T-cell (primary cell): ENCODE measurements at regions not wholly inside any gene's neighbourhood (a gene's known extent, or its start where the extent isn't known, plus 50 kb on each side); places are given as distances from the start of the nearest gene placed in this dataset.

Experiments used
- ATAC-seq, 4 experiments: fragments of 200-7000 bp in 3 of 4; fragments of 150-1000 bp in 1 of 4; cut with Tn5 transposase; replicated peaks in 1 of 4; 1 replicate in 3 of 4; 2 replicates in 1 of 4; pipeline ENCODE4 v1.10.0; 2021; ENCODE audit warnings: moderate library complexity in 3 of 4, mild to moderate bottlenecking in 2 of 4, moderate number of reproducible peaks in 1 of 4
- CTCF ChIA-PET, 2 donors: fragments of 300-600 bp; sonication (Branson Sonifier 250); formaldehyde crosslinking; loops; one replicate each; lab custom pipeline; 2022; ENCODE audit warnings: antibody characterized with exemption in 2 of 2; lab: Charles Lee
- POLR2A ChIA-PET, 2 donors: fragments of 300-600 bp; sonication (Branson Sonifier 250); formaldehyde crosslinking; loops; one replicate each; lab custom pipeline; 2022; ENCODE audit warnings: antibody characterized with exemption in 2 of 2; lab: Charles Lee
- DNase-seq, 35 experiments: peaks; one replicate each; pipeline versions ENCODE4 v3.0.0 to v3.0.0-alpha.2; 2013 to 2023
- H3K27ac ChIP-seq: one replicate; pipeline ENCODE4 v1.5.1; 2013; ENCODE audit warnings: low read length
- H3K27me3 ChIP-seq, 2 experiments: replicated peaks in 1 of 2; 1 replicate in 1 of 2; 2 replicates in 1 of 2; pipeline versions ENCODE4 v1.6.1 to v1.7.0; 2013; ENCODE audit warnings: low read length in 1 of 2, mixed read lengths in 1 of 2; ENCODE audit not compliant: control insufficient read depth in 2 of 2, insufficient read depth in 2 of 2; ENCODE audit errors: extremely low read depth in 1 of 2
- H3K36me3 ChIP-seq, 2 donors: 1 replicate in 1 of 2; 2 replicates in 1 of 2; pipeline versions ENCODE4 v1.6.1 to v1.7.0; 2013; ENCODE audit warnings: low read length in 1 of 2; ENCODE audit not compliant: control insufficient read depth in 2 of 2, insufficient read depth in 1 of 2; ENCODE audit errors: extremely low read depth in 1 of 2
- H3K4me1 ChIP-seq, 2 experiments: 1 replicate in 1 of 2; 2 replicates in 1 of 2; pipeline versions ENCODE4 v1.6.1 to v1.7.0; 2013; ENCODE audit warnings: low read length in 2 of 2, mixed read lengths in 1 of 2; ENCODE audit not compliant: insufficient read depth in 2 of 2, control insufficient read depth in 1 of 2; ENCODE audit errors: extremely low read depth in 1 of 2
- H3K4me3 ChIP-seq, 2 donors: 1 replicate in 1 of 2; 2 replicates in 1 of 2; pipeline versions ENCODE4 v1.5.1 to v1.7.0; 2013; ENCODE audit warnings: mild to moderate bottlenecking in 2 of 2, low read length in 1 of 2, moderate library complexity in 1 of 2; ENCODE audit not compliant: control insufficient read depth in 1 of 2; ENCODE audit errors: extremely low read depth in 1 of 2
- H3K9me3 ChIP-seq: 2 replicates; pipeline ENCODE4 v1.7.0; 2013
- H3K27ac Mint-ChIP-seq, 2 donors: one replicate each; pipeline ENCODE4 v1.8.0; 2020 to 2021; ENCODE audit warnings: mild to moderate bottlenecking in 2 of 2, mixed read lengths in 2 of 2
- H3K27me3 Mint-ChIP-seq, 2 donors: one replicate each; pipeline ENCODE4 v1.8.0; 2021 to 2022; ENCODE audit warnings: mixed read lengths in 2 of 2
- H3K36me3 Mint-ChIP-seq: one replicate; pipeline ENCODE4 v1.8.0; 2021; ENCODE audit warnings: mixed read lengths
- H3K4me1 Mint-ChIP-seq, 3 donors: one replicate each; pipeline ENCODE4 v1.8.0; 2020 to 2022; ENCODE audit warnings: mixed read lengths in 3 of 3, mild to moderate bottlenecking in 1 of 3
- H3K4me3 Mint-ChIP-seq, 3 donors: one replicate each; pipeline ENCODE4 v1.8.0; 2020 to 2022; ENCODE audit warnings: mild to moderate bottlenecking in 3 of 3, mixed read lengths in 3 of 3, moderate library complexity in 3 of 3
- H3K9me3 Mint-ChIP-seq, 3 donors: one replicate each; pipeline ENCODE4 v1.8.0; 2020 to 2022; ENCODE audit warnings: mixed read lengths in 3 of 3
- WGBS: methylation state at CpG from one replicate; pipeline ENCODE4 v1.1.5; 2013; ENCODE audit warnings: missing lambda C conversion rate; ENCODE audit not compliant: insufficient coverage; 5-methylcytosine and 5-hydroxymethylcytosine counted together

DNA sequence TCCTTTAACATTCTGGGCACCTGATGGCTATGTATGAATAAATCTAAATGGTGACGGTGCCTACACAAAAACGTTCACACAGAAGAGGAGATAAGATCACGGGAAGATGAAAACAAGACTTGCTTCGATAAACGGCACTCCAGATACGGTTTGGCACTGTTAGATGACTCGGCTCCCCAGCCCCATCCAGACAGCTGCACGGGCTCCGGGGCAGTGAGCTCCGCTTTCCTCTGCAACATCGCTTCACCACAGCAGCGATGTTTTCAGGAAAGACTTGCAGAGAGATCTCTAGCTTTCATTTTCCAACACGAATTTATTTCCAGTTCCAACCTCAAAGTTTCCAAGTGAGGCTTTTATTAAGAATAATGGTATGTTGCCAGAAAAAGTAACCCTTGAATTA is 132.1 kb downstream of the KLF6 start:
- Mint-ChIP-seq H3K4me3 (peak overlapping the region; percentile 19 to 74 (median 45)), H3K9me3 (no peaks in the 10 kb centered on the region), H3K27ac (peak overlapping the region in 1 of 2 donors; percentile 40), H3K4me1 (peaks cover 17 to 27% (median 24%) of the 10 kb centered on the region in 3 donors), H3K36me3 (no peaks in the 10 kb centered on the region), H3K27me3 (peaks cover 4 to 12% of the 10 kb centered on the region in 2 donors)
- 3% methylated on average over 9 of the region's 13 CpGs for WGBS
- Histone ChIP-seq H3K4me3 (no peak overlapping the region), H3K27ac (no peak overlapping the region), H3K27me3 (peaks cover 0 to 15% of the 10 kb centered on the region in 2 experiments), H3K4me1 (peaks cover 9% of the 10 kb centered on the region in 2 experiments), H3K9me3 (no peaks in the 10 kb centered on the region), H3K36me3 (no peaks in the 10 kb centered on the region)
- ChIA-PET POLR2A (no interaction called here), CTCF (no interaction called here)
- DNase-seq (peak in 3 of 35 experiments; percentile 8 to 27 (median 18)), ATAC-seq (peak; percentile 38 to 60 (median 54))

DNA sequence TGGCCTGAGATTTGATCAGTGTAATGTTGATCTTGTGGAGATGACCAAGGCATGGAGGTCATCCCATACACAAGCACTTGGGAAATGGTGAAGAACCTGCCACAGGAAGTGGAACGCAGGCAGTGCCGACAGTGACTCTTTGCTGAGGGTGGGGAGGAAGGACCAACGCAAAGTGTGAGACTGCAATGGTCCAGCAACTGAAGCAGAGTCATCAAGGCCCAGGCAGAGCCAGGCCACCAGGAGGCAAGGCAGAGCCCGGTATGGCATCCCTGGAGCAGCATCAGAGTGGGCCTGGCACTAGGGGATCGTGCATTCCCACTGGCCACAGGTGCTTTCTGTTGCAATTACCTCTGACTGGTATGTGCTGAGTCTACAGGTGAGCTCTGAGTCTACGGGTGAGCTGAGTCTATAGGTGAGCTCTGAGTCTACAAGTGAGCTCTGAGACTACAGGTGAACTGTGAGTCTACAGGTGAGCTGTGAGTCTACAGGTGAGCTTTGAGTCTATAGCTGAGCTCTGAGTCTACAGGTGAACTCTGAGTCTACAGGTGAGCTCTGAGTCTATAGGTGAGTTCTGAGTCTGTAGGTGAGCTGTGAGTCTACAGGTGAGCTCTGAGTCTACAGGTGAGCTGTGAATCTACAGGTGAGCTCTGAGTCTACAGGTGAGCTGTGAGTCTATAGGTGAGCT is 132.9 kb downstream of the KLF6 start:
- WGBS: 94% methylated on average over 6 of the region's 6 CpGs
- peaks cover 4 to 12% of the 10 kb centered on the region in 2 donors for H3K27me3 Mint-ChIP-seq
- no peak overlapping the region for H3K4me3 ChIP-seq
- peaks cover 17 to 27% (median 24%) of the 10 kb centered on the region in 3 donors for H3K4me1 Mint-ChIP-seq
- H3K9me3 ChIP-seq: no peaks in the 10 kb centered on the region
- DNase-seq (no peak), ATAC-seq (no peak)
- H3K27ac ChIP-seq: no peak overlapping the region
- peaks cover 0 to 15% of the 10 kb centered on the region in 2 experiments for H3K27me3 ChIP-seq
- H3K4me1 ChIP-seq: peaks cover 9% of the 10 kb centered on the region in 2 experiments
- no peaks in the 10 kb centered on the region for H3K9me3 Mint-ChIP-seq
- CTCF ChIA-PET: no interaction called here
- H3K4me3 Mint-ChIP-seq: no peak overlapping the region
- no peaks in the 10 kb centered on the region for H3K36me3 Mint-ChIP-seq
- H3K36me3 ChIP-seq: no peaks in the 10 kb centered on the region
- POLR2A ChIA-PET: interaction anchor here in 1 of 2 donors (0.6 kb wide), 1 partner anchor 172 kb away, joined by 3 read pairs; no protein-coding TSS in a partner anchor
- H3K27ac Mint-ChIP-seq: no peak overlapping the region

DNA sequence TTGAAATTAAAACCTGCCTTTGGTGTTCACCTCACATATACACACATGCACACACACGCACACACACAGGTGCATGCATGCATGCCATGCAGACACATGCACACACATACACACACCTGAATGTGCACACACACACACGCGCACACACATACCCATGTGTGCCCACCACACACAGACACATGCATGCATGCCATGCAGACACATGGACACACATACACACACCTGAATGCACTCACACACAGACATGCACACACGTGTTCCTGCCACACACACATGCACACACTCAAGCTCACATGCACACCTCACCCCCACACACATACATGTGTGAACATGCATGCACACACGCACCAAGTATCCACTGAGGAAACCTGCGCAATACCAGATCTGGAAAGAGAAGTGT is 136.4 kb downstream of the KLF6 start:
- no peaks in the 10 kb centered on the region for H3K9me3 Mint-ChIP-seq
- H3K27me3 ChIP-seq: peaks cover 0 to 8% of the 10 kb centered on the region in 2 experiments
- DNase-seq (no peak), ATAC-seq (no peak)
- peaks cover 4 to 6% of the 10 kb centered on the region in 2 donors for H3K27me3 Mint-ChIP-seq
- H3K9me3 ChIP-seq: no peaks in the 10 kb centered on the region
- H3K27ac ChIP-seq: no peak overlapping the region
- 93% methylated on average over 6 of the region's 6 CpGs for WGBS
- no peaks in the 10 kb centered on the region for H3K36me3 ChIP-seq
- no peak overlapping the region for H3K4me3 Mint-ChIP-seq
- H3K36me3 Mint-ChIP-seq: no peaks in the 10 kb centered on the region
- CTCF ChIA-PET: no interaction called here
- H3K4me3 ChIP-seq: no peak overlapping the region
- H3K27ac Mint-ChIP-seq: no peak overlapping the region
- peaks cover 7 to 10% (median 9%) of the 10 kb centered on the region in 3 donors for H3K4me1 Mint-ChIP-seq
- H3K4me1 ChIP-seq: peaks cover 2 to 3% of the 10 kb centered on the region in 2 experiments
- POLR2A ChIA-PET: no interaction called here

GRCh38 chr10:3648170-3648569 is 136.8 kb downstream of the KLF6 start:
- peaks cover 4 to 6% of the 10 kb centered on the region in 2 donors for H3K27me3 Mint-ChIP-seq

DNA sequence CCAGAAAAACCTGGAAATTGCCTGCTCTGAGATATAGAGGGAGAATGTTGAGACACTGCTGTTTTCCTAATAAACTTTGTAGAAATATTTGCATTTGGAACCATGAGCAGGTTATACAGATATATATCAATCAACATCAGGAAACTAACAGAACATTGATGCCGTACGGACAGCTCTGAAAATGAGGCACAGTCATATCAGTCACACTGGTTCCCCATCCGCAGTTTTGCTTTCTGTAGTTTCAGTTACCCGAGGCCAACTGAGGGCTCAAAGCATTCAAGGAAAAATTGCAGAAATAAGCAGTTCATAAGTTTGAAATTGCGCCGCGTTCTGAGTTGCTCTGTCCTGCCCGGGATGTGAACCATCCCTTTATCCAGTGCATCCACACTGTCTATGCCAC is 137.9 kb downstream of the KLF6 start:
- H3K4me3 Mint-ChIP-seq: no peak overlapping the region
- DNase-seq (no peak), ATAC-seq (no peak)
- Histone ChIP-seq H3K4me1 (no peaks in the 10 kb centered on the region), H3K36me3 (no peaks in the 10 kb centered on the region), H3K27ac (no peak overlapping the region), H3K27me3 (peaks cover 0 to 2% of the 10 kb centered on the region in 2 experiments), H3K4me3 (no peak overlapping the region), H3K9me3 (no peaks in the 10 kb centered on the region)
- CTCF ChIA-PET: no interaction called here
- POLR2A ChIA-PET: no interaction called here
- H3K36me3 Mint-ChIP-seq: no peaks in the 10 kb centered on the region
- 81% methylated on average over 8 of the region's 8 CpGs for WGBS
- no peak overlapping the region for H3K27ac Mint-ChIP-seq
- H3K27me3 Mint-ChIP-seq: peaks cover 0 to 5% of the 10 kb centered on the region in 2 donors
- no peaks in the 10 kb centered on the region for H3K9me3 Mint-ChIP-seq
- H3K4me1 Mint-ChIP-seq: peaks cover 0 to 2% (median 0%) of the 10 kb centered on the region in 3 donors

More at GRCh38 chr10:3648170-3648569, 136.8 kb downstream of the KLF6 start:
- H3K27ac Mint-ChIP-seq: no peak overlapping the region
- CTCF ChIA-PET: no interaction called here
- Histone ChIP-seq H3K36me3 (no peaks in the 10 kb centered on the region), H3K4me3 (no peak overlapping the region), H3K27ac (no peak overlapping the region), H3K9me3 (no peaks in the 10 kb centered on the region), H3K27me3 (peaks cover 0 to 5% of the 10 kb centered on the region in 2 experiments), H3K4me1 (peaks cover 1 to 3% of the 10 kb centered on the region in 2 experiments)
- no peaks in the 10 kb centered on the region for H3K36me3 Mint-ChIP-seq
- ATAC-seq (no peak), DNase-seq (no peak)
- WGBS: 100% methylated on average over 3 of the region's 6 CpGs
- POLR2A ChIA-PET: interaction anchor here in 1 of 2 donors (0.6 kb wide), 1 partner anchor 73 kb away, joined by 3 read pairs; no protein-coding TSS in a partner anchor
- H3K4me3 Mint-ChIP-seq: no peak overlapping the region
- no peaks in the 10 kb centered on the region for H3K9me3 Mint-ChIP-seq
- peaks cover 5 to 7% (median 5%) of the 10 kb centered on the region in 3 donors for H3K4me1 Mint-ChIP-seq

DNA sequence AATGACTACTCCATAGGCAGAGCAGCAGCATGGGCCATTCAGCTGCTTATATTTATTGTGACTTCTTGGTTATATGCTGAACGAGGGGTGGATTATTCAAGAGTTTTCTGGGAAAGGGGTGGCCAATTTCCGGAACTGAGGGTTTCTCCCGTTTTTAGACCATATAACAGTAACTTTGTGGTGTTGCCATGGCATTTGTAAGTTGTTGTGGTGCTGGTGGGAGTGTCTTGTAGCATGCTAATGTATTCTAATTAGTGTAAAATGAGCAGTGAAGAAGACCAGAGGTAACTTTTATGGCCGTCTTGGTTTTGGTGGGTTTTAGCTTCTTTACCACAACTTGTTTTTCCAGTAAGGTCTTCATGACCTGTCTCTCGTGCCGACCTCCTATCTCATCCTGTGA is 139.6 kb downstream of the KLF6 start:
- no peaks in the 10 kb centered on the region for H3K36me3 Mint-ChIP-seq
- H3K9me3 Mint-ChIP-seq: no peaks in the 10 kb centered on the region
- H3K9me3 ChIP-seq: no peaks in the 10 kb centered on the region
- POLR2A ChIA-PET: no interaction called here
- no peak for DNase-seq
- H3K4me3 ChIP-seq: no peak overlapping the region
- no peaks in the 10 kb centered on the region for H3K27me3 ChIP-seq
- no peak overlapping the region for H3K4me3 Mint-ChIP-seq
- H3K27ac ChIP-seq: no peak overlapping the region
- no peaks in the 10 kb centered on the region for H3K36me3 ChIP-seq
- peaks cover 0 to 5% of the 10 kb centered on the region in 2 donors for H3K27me3 Mint-ChIP-seq
- 42% methylated on average over 3 of the region's 6 CpGs for WGBS
- no peaks in the 10 kb centered on the region for H3K4me1 Mint-ChIP-seq
- CTCF ChIA-PET: no interaction called here
- no peaks in the 10 kb centered on the region for H3K4me1 ChIP-seq
- H3K27ac Mint-ChIP-seq: no peak overlapping the region
- ATAC-seq: no peak
